Stomach (tissue), 8 donors: ENCODE measurements at regions not wholly inside any gene's neighbourhood (a gene's known extent, or its start where the extent isn't known, plus 50 kb on each side); places are given as distances from the start of the nearest gene placed in this dataset.

ENCODE experiments used
- DNase-seq, 2 donors: peaks; one replicate each; pipeline versions ENCODE4 v3.0.0 to v3.0.0-alpha.2; 2013 to 2019
- H3K27ac ChIP-seq, 5 donors: fragments of 200-600 bp in 4 of 5; sonication (generic) in 4 of 5; one replicate each; pipeline ENCODE4 v1.5.1; 2013 to 2019; ENCODE audit warnings: mild to moderate bottlenecking in 1 of 5, moderate library complexity in 1 of 5
- H3K27me3 ChIP-seq, 3 donors: fragments of 200-600 bp; sonication (generic); one replicate each; pipeline ENCODE4 v1.5.1; 2017 to 2019; ENCODE audit warnings: mixed run types in 1 of 3
- H3K36me3 ChIP-seq, 4 donors: fragments of 200-600 bp; sonication (generic); 1 replicate in 3 of 4; 2 replicates in 1 of 4; pipeline ENCODE4 v1.5.1; 2016 to 2019
- H3K4me1 ChIP-seq, 4 donors: fragments of 200-600 bp; sonication (generic); one replicate each; pipeline ENCODE4 v1.5.1; 2016 to 2019
- H3K4me3 ChIP-seq, 4 donors: fragments of 200-600 bp; sonication (generic) in 3 of 4; one replicate each; pipeline ENCODE4 v1.5.1; 2016 to 2019; ENCODE audit warnings: mild to moderate bottlenecking in 1 of 4
- H3K9me3 ChIP-seq, 4 donors: fragments of 200-600 bp; sonication (generic); one replicate each; pipeline ENCODE4 v1.5.1; 2016 to 2019
- EP300 ChIP-seq: sonication (generic); formaldehyde crosslinking; IDR thresholded peaks from one replicate; pipeline ENCODE4 v1.6.1; 2017; ENCODE audit warnings: antibody characterized with exemption
- POLR2A ChIP-seq, 4 donors: fragments of 450-650 bp; IDR thresholded peaks; one replicate each; pipeline ENCODE4 v1.6.1; 2016; ENCODE audit warnings: antibody characterized with exemption in 4 of 4, control low read depth in 2 of 4, mild to moderate bottlenecking in 1 of 4, moderate library complexity in 1 of 4
- POLR2AphosphoS5 ChIP-seq, 3 donors: sonication (generic); formaldehyde crosslinking; IDR thresholded peaks; one replicate each; pipeline ENCODE4 v1.6.1; 2016; ENCODE audit warnings: antibody characterized with exemption in 3 of 3
- WGBS, 5 donors: extraction: QIAGEN DNeasy Blood & Tissue Kit in 3 of 5; methylation state at CpG; one replicate each; pipeline versions ENCODE4 v1.1.5 to v1.1.7; 2013 to 2018; 5-methylcytosine and 5-hydroxymethylcytosine counted together
- intact Hi-C: fragments of 100-400 bp; cut with DNase I; formaldehyde crosslinking; loops from one replicate; pipeline ENCODE4 v1.15.1; 2023; ENCODE audit warnings: low total_unique reads
- TF ChIP-seq, protein P1 (sequence below), 7 experiments: fragments of 450-650 bp in 4 of 7; fragments of 200-600 bp in 3 of 7; sonication (generic) in 3 of 7; IDR thresholded peaks; one replicate each; pipeline ENCODE4 v1.5.1; 2016 to 2019; ENCODE audit warnings: antibody characterized with exemption in 7 of 7, control low read depth in 2 of 7, mild to moderate bottlenecking in 1 of 7
- donor health status: healthy with polysubstance abuse.
- donor health status: Bipolar disorder and iron deficiency.
- donor health status: healthy.

DNA sequence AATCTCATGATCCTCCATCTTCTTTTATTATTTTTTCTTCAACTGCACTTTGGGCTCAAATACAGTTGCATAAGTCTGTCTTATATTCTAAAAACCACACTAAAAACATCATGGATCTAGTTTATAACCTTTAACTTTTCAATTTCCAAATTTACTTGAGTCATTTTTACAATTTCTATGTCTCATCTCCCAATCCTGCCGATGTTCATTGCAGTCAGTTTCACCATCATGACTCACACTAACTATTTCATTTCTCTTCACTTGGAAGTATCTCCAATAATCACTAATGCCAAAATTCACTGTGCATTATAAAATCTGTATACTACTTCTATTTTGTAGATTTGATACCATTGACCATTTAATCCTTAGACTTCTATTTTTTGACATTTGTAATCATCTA, 806.9 kb upstream of the SORCS1 start:
- WGBS, 5 donors, result 87 to 100% (median 94%) methylated on average over 1 of the region's 1 CpG
- H3K4me3 ChIP-seq, result no peak overlapping the region
- H3K9me3 ChIP-seq, result no peaks in the 10 kb centered on the region
- H3K27ac ChIP-seq, result no peak overlapping the region
- H3K36me3 ChIP-seq, result no peaks in the 10 kb centered on the region
- TF ChIP-seq EP300, result no peak
- TF ChIP-seq, protein P1, sequence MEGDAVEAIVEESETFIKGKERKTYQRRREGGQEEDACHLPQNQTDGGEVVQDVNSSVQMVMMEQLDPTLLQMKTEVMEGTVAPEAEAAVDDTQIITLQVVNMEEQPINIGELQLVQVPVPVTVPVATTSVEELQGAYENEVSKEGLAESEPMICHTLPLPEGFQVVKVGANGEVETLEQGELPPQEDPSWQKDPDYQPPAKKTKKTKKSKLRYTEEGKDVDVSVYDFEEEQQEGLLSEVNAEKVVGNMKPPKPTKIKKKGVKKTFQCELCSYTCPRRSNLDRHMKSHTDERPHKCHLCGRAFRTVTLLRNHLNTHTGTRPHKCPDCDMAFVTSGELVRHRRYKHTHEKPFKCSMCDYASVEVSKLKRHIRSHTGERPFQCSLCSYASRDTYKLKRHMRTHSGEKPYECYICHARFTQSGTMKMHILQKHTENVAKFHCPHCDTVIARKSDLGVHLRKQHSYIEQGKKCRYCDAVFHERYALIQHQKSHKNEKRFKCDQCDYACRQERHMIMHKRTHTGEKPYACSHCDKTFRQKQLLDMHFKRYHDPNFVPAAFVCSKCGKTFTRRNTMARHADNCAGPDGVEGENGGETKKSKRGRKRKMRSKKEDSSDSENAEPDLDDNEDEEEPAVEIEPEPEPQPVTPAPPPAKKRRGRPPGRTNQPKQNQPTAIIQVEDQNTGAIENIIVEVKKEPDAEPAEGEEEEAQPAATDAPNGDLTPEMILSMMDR (IDR thresholded peaks at IDR 0.05), result no peak
- no peak for TF ChIP-seq POLR2AphosphoS5 (IDR thresholded peaks at IDR 0.05)
- TF ChIP-seq POLR2A (IDR thresholded peaks at IDR 0.05), result no peak
- intact Hi-C loops, result no loop called here
- H3K4me1 ChIP-seq, result peaks cover 0 to 8% (median 3%) of the 10 kb centered on the region in 4 donors
- H3K27me3 ChIP-seq, result no peaks in the 10 kb centered on the region
- DNase-seq, result no peak

GRCh38 chr10:107970512-107970911, 806.0 kb upstream of the SORCS1 start:
- Histone ChIP-seq H3K4me1 (peaks cover 0 to 8% (median 3%) of the 10 kb centered on the region in 4 donors), H3K4me3 (no peak overlapping the region), H3K27me3 (no peaks in the 10 kb centered on the region), H3K9me3 (no peaks in the 10 kb centered on the region), H3K36me3 (no peaks in the 10 kb centered on the region), H3K27ac (no peak overlapping the region)
- intact Hi-C loops, result no loop called here
- 34 to 73% (median 55%) methylated on average over 3 of the region's 3 CpGs for WGBS, 5 donors
- TF ChIP-seq POLR2A (IDR thresholded peaks at IDR 0.05) (no peak), POLR2AphosphoS5 (IDR thresholded peaks at IDR 0.05) (no peak), EP300 (no peak)
- TF ChIP-seq, protein P1 (IDR thresholded peaks at IDR 0.05), result no peak
- no peak for DNase-seq

DNA sequence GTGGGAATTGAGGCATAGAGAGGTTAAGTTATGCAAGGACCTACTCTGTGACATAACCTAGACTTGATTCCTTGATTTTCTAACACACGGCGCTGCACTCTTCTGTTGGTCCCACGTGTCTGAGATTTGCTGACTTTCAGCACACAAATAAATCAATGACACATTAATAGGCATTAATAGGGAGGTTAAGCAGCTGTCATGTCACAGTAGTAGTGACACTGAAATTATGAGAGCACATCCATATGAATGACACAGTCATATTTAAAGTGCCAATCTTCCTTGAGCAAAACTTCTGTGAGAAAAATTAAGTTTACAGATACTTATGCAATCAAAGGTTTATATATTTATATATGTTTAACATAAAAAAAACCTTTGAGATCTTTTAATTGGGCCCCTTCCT, 805.4 kb upstream of the SORCS1 start:
- intact Hi-C loops, result no loop called here
- peaks cover 0 to 8% (median 3%) of the 10 kb centered on the region in 4 donors for H3K4me1 ChIP-seq
- no peaks in the 10 kb centered on the region for H3K27me3 ChIP-seq
- H3K9me3 ChIP-seq, result no peaks in the 10 kb centered on the region
- H3K27ac ChIP-seq, result no peak overlapping the region
- no peak for TF ChIP-seq POLR2A (IDR thresholded peaks at IDR 0.05)
- TF ChIP-seq POLR2AphosphoS5 (IDR thresholded peaks at IDR 0.05), result no peak
- no peak for TF ChIP-seq EP300
- TF ChIP-seq, protein P1 (IDR thresholded peaks at IDR 0.05), result no peak
- WGBS, 5 donors, result 67 to 75% (median 73%) methylated on average over 3 of the region's 3 CpGs
- DNase-seq, result no peak
- H3K4me3 ChIP-seq, result no peak overlapping the region
- H3K36me3 ChIP-seq, result no peaks in the 10 kb centered on the region

- Histone ChIP-seq H3K9me3 (no peaks in the 10 kb centered on the region), H3K4me3 (no peak overlapping the region), H3K36me3 (no peaks in the 10 kb centered on the region), H3K27ac (no peak overlapping the region), H3K27me3 (no peaks in the 10 kb centered on the region), H3K4me1 (peaks cover 0 to 8% (median 3%) of the 10 kb centered on the region in 4 donors)
- TF ChIP-seq, protein P1 (IDR thresholded peaks at IDR 0.05), result no peak
- TF ChIP-seq POLR2A (IDR thresholded peaks at IDR 0.05) (no peak), POLR2AphosphoS5 (IDR thresholded peaks at IDR 0.05) (no peak), EP300 (no peak)
- no peak for DNase-seq
- intact Hi-C loops, result no loop called here
These were observed 802.3 kb upstream of the SORCS1 start for GRCh38 chr10:107966826-107967225.
